ENCODE measurements at regions not wholly inside any gene's neighbourhood (a gene's known extent, or its start where the extent isn't known, plus 50 kb on each side); places are given as distances from the start of the nearest gene placed in this dataset.

- Histone ChIP-seq H3K79me1 (ENCODE audit: low read length) (no peaks in the 10 kb centered on the region), H4K5ac (ENCODE audit: low read length) (no peak overlapping the region), H3K27ac (ENCODE audit: low read depth, low read length) (no peak overlapping the region), H2BK120ac (ENCODE audit: low read depth, low read length) (no peak overlapping the region), H2BK15ac (replicated peaks; ENCODE audit: low read depth) (no peak overlapping the region), H2BK5ac (ENCODE audit: low read length) (no peak overlapping the region), H3K9ac (ENCODE audit: low read length) (no peak overlapping the region), H3K4me3 (ENCODE audit: low read length) (no peak overlapping the region), H3K4ac (ENCODE audit: low read depth, low read length) (no peak overlapping the region), H3K79me2 (ENCODE audit: control insufficient read depth, insufficient read depth, low read length) (no peaks in the 10 kb centered on the region), H3K56ac (ENCODE audit: low read length) (no peak overlapping the region), H3K18ac (ENCODE audit: low read length) (no peak overlapping the region), H3K23ac (ENCODE audit: low read length) (no peak overlapping the region), H3K36me3 (ENCODE audit: control insufficient read depth, insufficient read depth, low read length) (no peaks in the 10 kb centered on the region), H4K8ac (ENCODE audit: low read depth, low read length) (no peak overlapping the region), H3K4me2 (ENCODE audit: low read length) (no peak overlapping the region), H3K27me3 (ENCODE audit: insufficient read depth, low read length, poor library complexity) (no peaks in the 10 kb centered on the region), H2AK5ac (ENCODE audit: low read length) (no peak overlapping the region), H3K4me1 (ENCODE audit: control insufficient read depth, low read depth, low read length) (no peaks in the 10 kb centered on the region)
- no CpG with 5 or more reads among the region's 12 CpGs for WGBS (ENCODE audit: extremely low coverage, insufficient coverage, low lambda C conversion rate)
- no peak for DNase-seq
Observed at GRCh38 chr15:95304151-95304946, 1026.2 kb upstream of the NR2F2 start.

GRCh38 chr15:95304947-95305400, 1025.5 kb upstream of the NR2F2 start:
- Histone ChIP-seq H3K36me3 (ENCODE audit: control insufficient read depth, insufficient read depth, low read length) (no peaks in the 10 kb centered on the region), H4K5ac (ENCODE audit: low read length) (no peak overlapping the region), H3K27me3 (ENCODE audit: insufficient read depth, low read length, poor library complexity) (no peaks in the 10 kb centered on the region), H3K4me2 (ENCODE audit: low read length) (no peak overlapping the region), H4K8ac (ENCODE audit: low read depth, low read length) (no peak overlapping the region), H2AK5ac (ENCODE audit: low read length) (no peak overlapping the region), H3K79me1 (ENCODE audit: low read length) (no peaks in the 10 kb centered on the region), H2BK15ac (replicated peaks; ENCODE audit: low read depth) (no peak overlapping the region), H3K27ac (ENCODE audit: low read depth, low read length) (no peak overlapping the region), H3K18ac (ENCODE audit: low read length) (no peak overlapping the region), H3K23ac (ENCODE audit: low read length) (no peak overlapping the region), H3K79me2 (ENCODE audit: control insufficient read depth, insufficient read depth, low read length) (no peaks in the 10 kb centered on the region), H3K4me3 (ENCODE audit: low read length) (no peak overlapping the region), H3K4me1 (ENCODE audit: control insufficient read depth, low read depth, low read length) (no peaks in the 10 kb centered on the region), H2BK120ac (ENCODE audit: low read depth, low read length) (no peak overlapping the region), H3K4ac (ENCODE audit: low read depth, low read length) (no peak overlapping the region), H3K9ac (ENCODE audit: low read length) (no peak overlapping the region), H2BK5ac (ENCODE audit: low read length) (no peak overlapping the region), H3K56ac (ENCODE audit: low read length) (no peak overlapping the region)
- WGBS (ENCODE audit: extremely low coverage, insufficient coverage, low lambda C conversion rate), result no CpG with 5 or more reads among the region's 4 CpGs
- DNase-seq, result no peak

- H3K4me2 ChIP-seq (ENCODE audit: low read length), result no peak overlapping the region
- no peak overlapping the region for H3K56ac ChIP-seq (ENCODE audit: low read length)
- WGBS (ENCODE audit: extremely low coverage, insufficient coverage, low lambda C conversion rate), result no CpG with 5 or more reads among the region's 4 CpGs
Observed at GRCh38 chr15:95307115-95307514, 1023.4 kb upstream of the NR2F2 start.

GRCh38 chr15:95319242-95319641, 1011.3 kb upstream of the NR2F2 start:
- no peaks in the 10 kb centered on the region for H3K27me3 ChIP-seq (ENCODE audit: insufficient read depth, low read length, poor library complexity)
- H3K56ac ChIP-seq (ENCODE audit: low read length), result no peak overlapping the region
- H3K18ac ChIP-seq (ENCODE audit: low read length), result no peak overlapping the region
- no peak overlapping the region for H3K23ac ChIP-seq (ENCODE audit: low read length)
- H2BK15ac ChIP-seq (replicated peaks; ENCODE audit: low read depth), result no peak overlapping the region
- H2BK120ac ChIP-seq (ENCODE audit: low read depth, low read length), result no peak overlapping the region
- H3K27ac ChIP-seq (ENCODE audit: low read depth, low read length), result no peak overlapping the region
- H3K9ac ChIP-seq (ENCODE audit: low read length), result no peak overlapping the region
- no peak overlapping the region for H3K4me3 ChIP-seq (ENCODE audit: low read length)
- H3K4me2 ChIP-seq (ENCODE audit: low read length), result no peak overlapping the region
- no peak overlapping the region for H4K8ac ChIP-seq (ENCODE audit: low read depth, low read length)
- no peak overlapping the region for H2BK5ac ChIP-seq (ENCODE audit: low read length)
- no peaks in the 10 kb centered on the region for H3K79me1 ChIP-seq (ENCODE audit: low read length)
- no peak for DNase-seq
- no peaks in the 10 kb centered on the region for H3K4me1 ChIP-seq (ENCODE audit: control insufficient read depth, low read depth, low read length)
- H3K4ac ChIP-seq (ENCODE audit: low read depth, low read length), result no peak overlapping the region
- WGBS (ENCODE audit: extremely low coverage, insufficient coverage, low lambda C conversion rate), result no CpG with 5 or more reads among the region's 4 CpGs
- no peak overlapping the region for H2AK5ac ChIP-seq (ENCODE audit: low read length)
- no peak overlapping the region for H4K5ac ChIP-seq (ENCODE audit: low read length)
- H3K79me2 ChIP-seq (ENCODE audit: control insufficient read depth, insufficient read depth, low read length), result no peaks in the 10 kb centered on the region
- no peaks in the 10 kb centered on the region for H3K36me3 ChIP-seq (ENCODE audit: control insufficient read depth, insufficient read depth, low read length)

More at GRCh38 chr15:95307115-95307514, 1023.4 kb upstream of the NR2F2 start:
- H3K4me1 ChIP-seq (ENCODE audit: control insufficient read depth, low read depth, low read length), result no peaks in the 10 kb centered on the region
- H2BK15ac ChIP-seq (replicated peaks; ENCODE audit: low read depth), result no peak overlapping the region
- H4K8ac ChIP-seq (ENCODE audit: low read depth, low read length), result no peak overlapping the region
- no peak overlapping the region for H3K27ac ChIP-seq (ENCODE audit: low read depth, low read length)
- no peak overlapping the region for H3K18ac ChIP-seq (ENCODE audit: low read length)
- no peak overlapping the region for H2BK120ac ChIP-seq (ENCODE audit: low read depth, low read length)
- no peak overlapping the region for H2BK5ac ChIP-seq (ENCODE audit: low read length)
- H3K79me2 ChIP-seq (ENCODE audit: control insufficient read depth, insufficient read depth, low read length), result no peaks in the 10 kb centered on the region
- no peak overlapping the region for H4K5ac ChIP-seq (ENCODE audit: low read length)
- H3K23ac ChIP-seq (ENCODE audit: low read length), result no peak overlapping the region
- H3K27me3 ChIP-seq (ENCODE audit: insufficient read depth, low read length, poor library complexity), result no peaks in the 10 kb centered on the region
- H3K4me3 ChIP-seq (ENCODE audit: low read length), result no peak overlapping the region
- H2AK5ac ChIP-seq (ENCODE audit: low read length), result no peak overlapping the region
- no peak for DNase-seq
- no peak overlapping the region for H3K9ac ChIP-seq (ENCODE audit: low read length)
- H3K36me3 ChIP-seq (ENCODE audit: control insufficient read depth, insufficient read depth, low read length), result no peaks in the 10 kb centered on the region
- no peak overlapping the region for H3K4ac ChIP-seq (ENCODE audit: low read depth, low read length)
- H3K79me1 ChIP-seq (ENCODE audit: low read length), result no peaks in the 10 kb centered on the region

GRCh38 chr15:95323796-95324195, 1006.7 kb upstream of the NR2F2 start:
- Histone ChIP-seq H3K4me3 (ENCODE audit: low read length) (no peak overlapping the region), H3K23ac (ENCODE audit: low read length) (no peak overlapping the region), H3K79me1 (ENCODE audit: low read length) (no peaks in the 10 kb centered on the region), H2BK15ac (replicated peaks; ENCODE audit: low read depth) (no peak overlapping the region), H3K27me3 (ENCODE audit: insufficient read depth, low read length, poor library complexity) (no peaks in the 10 kb centered on the region), H3K18ac (ENCODE audit: low read length) (no peak overlapping the region), H4K8ac (ENCODE audit: low read depth, low read length) (no peak overlapping the region), H3K9ac (ENCODE audit: low read length) (no peak overlapping the region), H3K4me1 (ENCODE audit: control insufficient read depth, low read depth, low read length) (no peaks in the 10 kb centered on the region), H3K4me2 (ENCODE audit: low read length) (no peak overlapping the region), H3K27ac (ENCODE audit: low read depth, low read length) (no peak overlapping the region), H3K4ac (ENCODE audit: low read depth, low read length) (no peak overlapping the region), H2BK120ac (ENCODE audit: low read depth, low read length) (no peak overlapping the region), H4K5ac (ENCODE audit: low read length) (no peak overlapping the region), H2AK5ac (ENCODE audit: low read length) (no peak overlapping the region), H3K79me2 (ENCODE audit: control insufficient read depth, insufficient read depth, low read length) (no peaks in the 10 kb centered on the region), H3K56ac (ENCODE audit: low read length) (no peak overlapping the region), H3K36me3 (ENCODE audit: control insufficient read depth, insufficient read depth, low read length) (no peaks in the 10 kb centered on the region), H2BK5ac (ENCODE audit: low read length) (no peak overlapping the region)
- DNase-seq, result no peak
- no CpG with 5 or more reads among the region's 7 CpGs for WGBS (ENCODE audit: extremely low coverage, insufficient coverage, low lambda C conversion rate)

GRCh38 chr15:95324656-95325055, 1005.8 kb upstream of the NR2F2 start:
- no peak overlapping the region for H3K18ac ChIP-seq (ENCODE audit: low read length)
- H3K79me1 ChIP-seq (ENCODE audit: low read length), result no peaks in the 10 kb centered on the region
- H4K8ac ChIP-seq (ENCODE audit: low read depth, low read length), result no peak overlapping the region
- H3K27me3 ChIP-seq (ENCODE audit: insufficient read depth, low read length, poor library complexity), result no peaks in the 10 kb centered on the region
- no peak for DNase-seq
- no peak overlapping the region for H3K4me3 ChIP-seq (ENCODE audit: low read length)
- H3K27ac ChIP-seq (ENCODE audit: low read depth, low read length), result no peak overlapping the region
- no peak overlapping the region for H3K56ac ChIP-seq (ENCODE audit: low read length)
- H2AK5ac ChIP-seq (ENCODE audit: low read length), result no peak overlapping the region
- no peaks in the 10 kb centered on the region for H3K4me1 ChIP-seq (ENCODE audit: control insufficient read depth, low read depth, low read length)
- no peak overlapping the region for H3K4me2 ChIP-seq (ENCODE audit: low read length)
- no peaks in the 10 kb centered on the region for H3K79me2 ChIP-seq (ENCODE audit: control insufficient read depth, insufficient read depth, low read length)
- no peak overlapping the region for H2BK5ac ChIP-seq (ENCODE audit: low read length)
- H3K23ac ChIP-seq (ENCODE audit: low read length), result no peak overlapping the region
- H3K36me3 ChIP-seq (ENCODE audit: control insufficient read depth, insufficient read depth, low read length), result no peaks in the 10 kb centered on the region
- no CpG with 5 or more reads among the region's 7 CpGs for WGBS (ENCODE audit: extremely low coverage, insufficient coverage, low lambda C conversion rate)
- H3K9ac ChIP-seq (ENCODE audit: low read length), result no peak overlapping the region
- H2BK120ac ChIP-seq (ENCODE audit: low read depth, low read length), result no peak overlapping the region
- no peak overlapping the region for H4K5ac ChIP-seq (ENCODE audit: low read length)
- no peak overlapping the region for H2BK15ac ChIP-seq (replicated peaks; ENCODE audit: low read depth)
- no peak overlapping the region for H3K4ac ChIP-seq (ENCODE audit: low read depth, low read length)
